ENCODE measurements at regions not wholly inside any gene's neighbourhood (a gene's known extent, or its start where the extent isn't known, plus 50 kb on each side); places are given as distances from the start of the nearest gene placed in this dataset.

- no peak for DNase-seq (ENCODE audit: low spot score)
- no peak overlapping the region for H3K27ac ChIP-seq (ENCODE audit: low read depth in 1 of 2, low read length in 2 of 2)
- no peaks in the 10 kb centered on the region for H3K36me3 ChIP-seq (ENCODE audit: control insufficient read depth in 4 of 4, insufficient read depth in 3 of 4, low read depth in 1 of 4, low read length in 3 of 4)
- peaks cover 0 to 3% (median 0%) of the 10 kb centered on the region in 4 donors for H3K27me3 ChIP-seq (ENCODE audit: control insufficient read depth in 4 of 4, insufficient read depth in 4 of 4, low read length in 3 of 4)
- no peak overlapping the region for H3K9ac ChIP-seq (ENCODE audit: low read depth in 1 of 2, low read length in 2 of 2)
- no peak for TF ChIP-seq HNF4A (conservative IDR thresholded peaks at IDR 0.05)
- no peaks in the 10 kb centered on the region for H3K4me1 ChIP-seq (ENCODE audit: control insufficient read depth in 4 of 4, insufficient read depth in 4 of 4, low read length in 3 of 4)
- WGBS = 93% methylated on average over 1 of the region's 1 CpG
- H3K4me3 ChIP-seq (ENCODE audit: low read depth in 1 of 3, low read length in 3 of 3) = no peak overlapping the region
- peaks cover 0 to 4% (median 1%) of the 10 kb centered on the region in 4 donors for H3K9me3 ChIP-seq (ENCODE audit: control insufficient read depth in 4 of 4, low read length in 3 of 4)
These were observed 125.7 kb downstream of the POLR2M start for GRCh38 chr15:57832183-57832582.

- no peak for DNase-seq (ENCODE audit: low spot score)
- H3K27me3 ChIP-seq (ENCODE audit: control insufficient read depth in 4 of 4, insufficient read depth in 4 of 4, low read length in 3 of 4) = no peaks in the 10 kb centered on the region
- H3K9ac ChIP-seq (ENCODE audit: low read depth in 1 of 2, low read length in 2 of 2) = no peak overlapping the region
- H3K27ac ChIP-seq (ENCODE audit: low read depth in 1 of 2, low read length in 2 of 2) = no peak overlapping the region
- no peaks in the 10 kb centered on the region for H3K36me3 ChIP-seq (ENCODE audit: control insufficient read depth in 4 of 4, insufficient read depth in 3 of 4, low read depth in 1 of 4, low read length in 3 of 4)
- H3K9me3 ChIP-seq (ENCODE audit: control insufficient read depth in 4 of 4, low read length in 3 of 4) = peaks cover 0 to 4% (median 1%) of the 10 kb centered on the region in 4 donors
- TF ChIP-seq EGR1 (IDR thresholded peaks at IDR 0.05; ENCODE audit: low read depth in 2 of 2) = no peak
- no peak for TF ChIP-seq FOXA2 (IDR thresholded peaks at IDR 0.05)
- TF ChIP-seq JUND (IDR thresholded peaks at IDR 0.05) = no peak
- TF ChIP-seq RAD21 (IDR thresholded peaks at IDR 0.05) = no peak
- no peak for TF ChIP-seq HNF4G (IDR thresholded peaks at IDR 0.05)
- no peak for TF ChIP-seq REST (IDR thresholded peaks at IDR 0.05)
- TF ChIP-seq HNF4A (conservative IDR thresholded peaks at IDR 0.05) = no peak
- TF ChIP-seq CTCF (IDR thresholded peaks at IDR 0.05; ENCODE audit: low read depth, low read length, missing input control) = no peak
- TF ChIP-seq FOXA1 (IDR thresholded peaks at IDR 0.05) = no peak
- no peak for TF ChIP-seq RXRA (IDR thresholded peaks at IDR 0.05)
- TF ChIP-seq ATF3 (IDR thresholded peaks at IDR 0.05) = no peak
- no peak for TF ChIP-seq SP1 (IDR thresholded peaks at IDR 0.05)
- no peak for TF ChIP-seq ZBTB33 (IDR thresholded peaks at IDR 0.05)
- TF ChIP-seq MAX (IDR thresholded peaks at IDR 0.05) = no peak
- no peak for TF ChIP-seq TAF1 (conservative IDR thresholded peaks at IDR 0.05)
- no peak for TF ChIP-seq GABPA (IDR thresholded peaks at IDR 0.05 in 1 of 2, conservative IDR thresholded peaks at IDR 0.05 in 1 of 2)
- 92% methylated on average over 3 of the region's 3 CpGs for WGBS
- H3K4me1 ChIP-seq (ENCODE audit: control insufficient read depth in 4 of 4, insufficient read depth in 4 of 4, low read length in 3 of 4) = no peaks in the 10 kb centered on the region
- H3K4me3 ChIP-seq (ENCODE audit: low read depth in 1 of 3, low read length in 3 of 3) = no peak overlapping the region
These were observed 128.6 kb downstream of the POLR2M start for GRCh38 chr15:57835119-57835518.

Data from liver (tissue), 8 donors.